SU-DHL-6 (cell line): ENCODE measurements at regions not wholly inside any gene's neighbourhood (a gene's known extent, or its start where the extent isn't known, plus 50 kb on each side); places are given as distances from the start of the nearest gene placed in this dataset.

Experiments used
- EZH2phosphoT487 ChIP-seq: fragments of 200-600 bp; sonication (generic), shearing (Covaris generic); conservative IDR thresholded peaks from 2 replicates; pipeline ENCODE4 v1.6.1; 2018; ENCODE audit warnings: mild to moderate bottlenecking, antibody characterized with exemption, low read length, moderate library complexity, mixed read lengths
- TF ChIP-seq, protein P1 (sequence below): fragments of 200-600 bp; sonication (generic); IDR thresholded peaks from one replicate; pipeline ENCODE4 v1.5.1; 2017; ENCODE audit warnings: antibody characterized with exemption, mild to moderate bottlenecking, low read length, moderate library complexity; ENCODE audit not compliant: insufficient read depth, poor library complexity, severe bottlenecking

DNA sequence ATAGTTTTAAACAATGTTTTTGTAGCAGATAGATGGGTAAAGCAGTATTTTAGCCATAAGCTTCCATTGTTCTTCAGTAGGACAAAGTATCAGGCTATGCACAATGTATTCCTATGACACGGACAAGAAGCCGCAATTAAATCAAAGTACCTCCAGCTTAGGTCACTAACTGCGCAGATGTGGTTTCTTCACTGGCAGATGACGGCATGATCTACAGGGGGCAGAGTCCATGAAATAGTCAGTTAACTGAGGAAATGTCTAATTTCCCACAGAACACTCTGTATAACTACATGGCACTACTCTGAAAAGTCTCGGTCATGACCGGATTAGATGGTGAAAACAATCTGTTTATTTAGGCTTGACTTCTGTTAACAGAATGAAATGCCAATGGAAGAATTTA, 120.7 kb upstream of the TRPM3 start:
- TF ChIP-seq, protein P1, sequence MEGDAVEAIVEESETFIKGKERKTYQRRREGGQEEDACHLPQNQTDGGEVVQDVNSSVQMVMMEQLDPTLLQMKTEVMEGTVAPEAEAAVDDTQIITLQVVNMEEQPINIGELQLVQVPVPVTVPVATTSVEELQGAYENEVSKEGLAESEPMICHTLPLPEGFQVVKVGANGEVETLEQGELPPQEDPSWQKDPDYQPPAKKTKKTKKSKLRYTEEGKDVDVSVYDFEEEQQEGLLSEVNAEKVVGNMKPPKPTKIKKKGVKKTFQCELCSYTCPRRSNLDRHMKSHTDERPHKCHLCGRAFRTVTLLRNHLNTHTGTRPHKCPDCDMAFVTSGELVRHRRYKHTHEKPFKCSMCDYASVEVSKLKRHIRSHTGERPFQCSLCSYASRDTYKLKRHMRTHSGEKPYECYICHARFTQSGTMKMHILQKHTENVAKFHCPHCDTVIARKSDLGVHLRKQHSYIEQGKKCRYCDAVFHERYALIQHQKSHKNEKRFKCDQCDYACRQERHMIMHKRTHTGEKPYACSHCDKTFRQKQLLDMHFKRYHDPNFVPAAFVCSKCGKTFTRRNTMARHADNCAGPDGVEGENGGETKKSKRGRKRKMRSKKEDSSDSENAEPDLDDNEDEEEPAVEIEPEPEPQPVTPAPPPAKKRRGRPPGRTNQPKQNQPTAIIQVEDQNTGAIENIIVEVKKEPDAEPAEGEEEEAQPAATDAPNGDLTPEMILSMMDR, result no peak
- no peak for TF ChIP-seq EZH2phosphoT487
